OCI-LY1 (cell line): ENCODE measurements at regions not wholly inside any gene's neighbourhood (a gene's known extent, or its start where the extent isn't known, plus 50 kb on each side); places are given as distances from the start of the nearest gene placed in this dataset.

Source experiments
- H2AFZ ChIP-seq: fragments of 200-600 bp; sonication (generic), shearing (Covaris generic); 2 replicates; pipeline ENCODE4 v1.6.0; 2014; ENCODE audit warnings: antibody characterized with exemption, mild to moderate bottlenecking, low read length
- H3F3A ChIP-seq: fragments of 200-600 bp; sonication (generic), shearing (Covaris generic); 2 replicates; pipeline ENCODE4 v1.6.0; 2014; ENCODE audit warnings: mild to moderate bottlenecking, antibody characterized with exemption, low read length, moderate library complexity; ENCODE audit not compliant: insufficient read depth
- H3K27ac ChIP-seq: fragments of 200-600 bp; sonication (generic); 2 replicates; pipeline ENCODE4 v1.5.1; 2014; ENCODE audit warnings: low read length, mixed run types, mild to moderate bottlenecking, low read depth; ENCODE audit not compliant: poor library complexity, severe bottlenecking
- H3K27me3 ChIP-seq: fragments of 200-600 bp; sonication (generic); 2 replicates; pipeline ENCODE4 v1.6.0; 2014; ENCODE audit warnings: antibody characterized with exemption, mild to moderate bottlenecking, low read length, moderate library complexity; ENCODE audit not compliant: insufficient read depth
- H3K36me3 ChIP-seq: fragments of 200-600 bp; sonication (generic); 2 replicates; pipeline ENCODE4 v1.6.1; 2014; ENCODE audit warnings: mild to moderate bottlenecking, antibody characterized with exemption, low read length, moderate library complexity, mixed read lengths; ENCODE audit not compliant: insufficient read depth
- H3K4me1 ChIP-seq: fragments of 200-600 bp; sonication (generic); 2 replicates; pipeline ENCODE4 v1.5.1; 2014; ENCODE audit warnings: mild to moderate bottlenecking, low read length, moderate library complexity; ENCODE audit not compliant: insufficient read depth, severe bottlenecking
- H3K4me2 ChIP-seq: fragments of 200-600 bp; sonication (generic), shearing (Covaris generic); 2 replicates; pipeline ENCODE4 v1.6.1; 2014; ENCODE audit warnings: low read length
- H3K4me3 ChIP-seq: fragments of 200-600 bp; sonication (generic); 2 replicates; pipeline ENCODE4 v1.5.1; 2014; ENCODE audit warnings: low read length, low read depth, mild to moderate bottlenecking, mixed read lengths; ENCODE audit not compliant: poor library complexity, severe bottlenecking
- H3K79me2 ChIP-seq: fragments of 200-600 bp; shearing (Covaris generic); 2 replicates; pipeline ENCODE4 v1.6.1; 2016; ENCODE audit warnings: mixed run types, low read length, mixed read lengths; ENCODE audit not compliant: insufficient read depth
- H3K9ac ChIP-seq: fragments of 200-600 bp; sonication (generic), shearing (Covaris generic); 2 replicates; pipeline ENCODE4 v1.6.1; 2014; ENCODE audit warnings: mild to moderate bottlenecking, low read length, mixed read lengths
- H3K9me2 ChIP-seq: fragments of 200-600 bp; sonication (generic), shearing (Covaris generic); 2 replicates; pipeline ENCODE4 v1.6.1; 2014; ENCODE audit warnings: low read depth, mild to moderate bottlenecking, low read length, mixed read lengths
- H3K9me3 ChIP-seq: fragments of 200-600 bp; shearing (Covaris generic); 2 replicates; pipeline ENCODE4 v1.6.1; 2014; ENCODE audit warnings: low read length, mixed read lengths
- H4K20me1 ChIP-seq: fragments of 200-600 bp; sonication (generic), shearing (Covaris generic); 2 replicates; pipeline ENCODE4 v1.6.0; 2016; ENCODE audit warnings: mild to moderate bottlenecking, low read length; ENCODE audit not compliant: insufficient read depth
- CTCF ChIP-seq: fragments of 200-600 bp; sonication (generic), shearing (Covaris generic); IDR thresholded peaks from 2 replicates; pipeline ENCODE4 v1.5.1; 2017; ENCODE audit warnings: mild to moderate bottlenecking, antibody characterized with exemption, low read length, moderate library complexity, mixed read lengths
- EZH2 ChIP-seq: fragments of 200-600 bp; sonication (generic), shearing (Covaris generic); IDR thresholded peaks from 2 replicates; pipeline ENCODE4 v1.8.0; 2017; ENCODE audit warnings: borderline replicate concordance, mixed run types, mild to moderate bottlenecking, antibody characterized with exemption, low read length, moderate library complexity, mixed read lengths

GRCh38 chr2:181169503-181169902 is 189.1 kb downstream of the UBE2E3 start:
- Histone ChIP-seq H3K27me3 (no peaks in the 10 kb centered on the region), H3F3A (no peaks in the 10 kb centered on the region), H3K27ac (no peak overlapping the region), H3K9me3 (no peaks in the 10 kb centered on the region), H3K9me2 (no peaks in the 10 kb centered on the region), H2AFZ (no peak overlapping the region), H4K20me1 (no peaks in the 10 kb centered on the region), H3K4me3 (no peak overlapping the region), H3K4me1 (peaks cover 30% of the 10 kb centered on the region), H3K4me2 (no peak overlapping the region), H3K36me3 (no peaks in the 10 kb centered on the region), H3K79me2 (no peaks in the 10 kb centered on the region), H3K9ac (no peak overlapping the region)
- TF ChIP-seq EZH2, result no peak
- no peak for TF ChIP-seq CTCF

GRCh38 chr2:181170256-181170655 is 189.9 kb downstream of the UBE2E3 start:
- H4K20me1 ChIP-seq, result no peaks in the 10 kb centered on the region
- H3K36me3 ChIP-seq, result no peaks in the 10 kb centered on the region
- H3K4me3 ChIP-seq, result no peak overlapping the region
- no peaks in the 10 kb centered on the region for H3K79me2 ChIP-seq
- H3K4me1 ChIP-seq, result peaks cover 30% of the 10 kb centered on the region
- H3K9me3 ChIP-seq, result no peaks in the 10 kb centered on the region
- no peaks in the 10 kb centered on the region for H3K9me2 ChIP-seq
- H3K27ac ChIP-seq, result no peak overlapping the region
- H2AFZ ChIP-seq, result no peak overlapping the region
- H3K4me2 ChIP-seq, result no peak overlapping the region
- no peaks in the 10 kb centered on the region for H3F3A ChIP-seq
- H3K27me3 ChIP-seq, result no peaks in the 10 kb centered on the region
- H3K9ac ChIP-seq, result no peak overlapping the region
- TF ChIP-seq CTCF (no peak), EZH2 (no peak)

- Histone ChIP-seq H3F3A (no peaks in the 10 kb centered on the region), H3K27me3 (no peaks in the 10 kb centered on the region), H3K9ac (no peak overlapping the region), H3K79me2 (no peaks in the 10 kb centered on the region), H3K9me2 (no peaks in the 10 kb centered on the region), H3K4me1 (peaks cover 30% of the 10 kb centered on the region), H3K36me3 (no peaks in the 10 kb centered on the region), H2AFZ (no peak overlapping the region), H4K20me1 (no peaks in the 10 kb centered on the region), H3K4me3 (no peak overlapping the region), H3K27ac (no peak overlapping the region), H3K4me2 (no peak overlapping the region), H3K9me3 (no peaks in the 10 kb centered on the region)
- no peak for TF ChIP-seq CTCF
- no peak for TF ChIP-seq EZH2
Observed at GRCh38 chr2:181172676-181173075, 192.3 kb downstream of the UBE2E3 start.
